NCI-H1694 treated with DMSO at 0.1 percent for 48 hours (cell line): ENCODE measurements at regions not wholly inside any gene's neighbourhood (a gene's known extent, or its start where the extent isn't known, plus 50 kb on each side); places are given as distances from the start of the nearest gene placed in this dataset.

Experiments used
- DNase-seq: peaks from one replicate; lab custom pipeline; 2025; lab: John Stamatoyannopoulos, UW

DNA sequence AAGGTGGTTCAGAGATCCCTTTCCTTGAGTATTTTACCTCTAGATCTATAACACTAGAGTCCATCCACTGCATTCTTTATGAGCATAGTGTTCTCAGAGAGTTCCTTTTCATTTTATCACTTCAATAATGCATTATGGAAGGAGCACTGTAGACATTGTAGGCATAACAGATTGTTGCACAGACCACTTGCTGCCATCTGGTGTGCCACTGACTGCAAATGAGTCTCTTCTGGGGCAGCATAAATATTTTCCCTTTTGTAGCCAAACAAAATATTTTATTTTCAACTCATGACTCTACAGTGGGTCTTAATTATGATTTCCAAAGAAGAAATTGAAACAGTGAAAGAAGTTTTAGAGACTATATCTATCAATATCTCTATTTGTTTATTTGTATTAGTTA is 290.4 kb downstream of the OLFM3 start:
- DNase-seq: no peak

DNA sequence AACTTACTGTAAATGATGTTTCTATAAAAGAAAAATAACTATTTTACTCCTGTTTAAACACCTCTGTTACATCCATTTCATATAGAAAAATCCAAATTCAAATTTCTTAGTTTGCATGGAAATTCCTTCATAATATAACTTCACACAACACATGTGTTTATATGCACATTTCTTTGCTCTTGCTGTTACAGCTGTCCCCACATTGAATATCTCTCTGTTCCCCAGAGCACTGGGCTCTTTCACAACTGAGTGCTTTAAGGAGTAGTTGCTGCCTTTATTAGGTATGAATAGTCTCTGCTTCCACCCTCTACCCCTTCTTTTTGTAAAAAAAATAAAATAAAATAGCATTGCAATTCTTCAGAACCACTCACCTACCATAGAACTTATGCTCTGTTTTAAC is 287.0 kb downstream of the OLFM3 start:
- no peak for DNase-seq

DNA sequence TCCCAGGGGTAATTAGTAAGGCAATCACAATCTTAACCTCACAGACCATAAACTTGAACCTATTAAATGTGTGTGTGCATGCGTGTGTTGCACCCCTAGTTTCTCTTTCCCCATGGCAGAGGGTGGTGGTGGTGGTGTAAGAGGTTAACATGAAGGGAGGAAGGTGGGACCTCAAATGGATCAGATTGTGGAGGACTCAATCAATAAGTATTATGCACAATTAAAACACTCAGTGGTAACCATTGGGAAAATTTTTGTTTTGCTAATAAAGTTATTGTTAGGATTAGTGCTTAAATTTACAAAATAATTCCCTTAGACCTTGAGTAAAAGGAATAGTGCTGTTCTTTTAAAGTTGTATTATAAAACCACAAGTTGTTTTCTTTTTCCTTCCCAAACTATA is 283.0 kb downstream of the OLFM3 start:
- no peak for DNase-seq

DNA sequence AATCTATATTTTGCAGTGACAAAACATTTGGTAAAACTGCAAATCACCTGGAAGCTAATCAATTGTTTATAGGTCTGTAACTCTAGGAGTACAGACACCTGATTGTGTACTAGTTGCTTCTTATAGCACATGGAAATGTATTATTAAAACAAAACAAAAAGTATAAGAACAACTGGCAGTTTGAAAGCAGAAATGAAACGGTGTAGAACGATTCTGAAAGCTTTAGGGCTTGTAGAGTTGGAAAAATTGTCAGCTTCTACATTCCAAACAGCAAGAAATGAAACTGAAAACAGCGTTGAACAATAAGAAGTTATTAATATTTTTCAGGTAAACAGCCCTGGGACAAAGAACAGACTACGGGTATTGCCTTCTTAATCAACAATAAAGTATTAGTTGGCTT is 273.3 kb downstream of the OLFM3 start:
- DNase-seq: no peak

DNA sequence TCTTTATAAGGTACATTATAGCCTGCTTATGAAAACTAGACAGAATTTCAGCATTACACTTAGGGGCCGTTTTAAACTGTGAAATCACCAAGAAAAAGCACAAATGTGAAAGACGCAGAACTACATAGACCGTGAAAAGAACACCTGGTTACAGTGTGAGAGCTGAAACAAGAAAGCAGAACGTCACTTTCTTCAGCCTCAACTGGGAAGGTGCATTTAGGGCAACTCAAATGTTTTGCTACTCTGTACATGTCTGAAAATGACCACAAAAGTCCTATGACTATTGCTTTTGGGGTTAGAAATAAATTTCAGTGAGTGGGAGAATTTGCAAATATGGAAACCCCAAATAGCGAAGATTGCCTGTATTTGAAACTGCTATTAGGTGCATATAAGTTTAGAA is 268.7 kb downstream of the OLFM3 start:
- DNase-seq: no peak

DNA sequence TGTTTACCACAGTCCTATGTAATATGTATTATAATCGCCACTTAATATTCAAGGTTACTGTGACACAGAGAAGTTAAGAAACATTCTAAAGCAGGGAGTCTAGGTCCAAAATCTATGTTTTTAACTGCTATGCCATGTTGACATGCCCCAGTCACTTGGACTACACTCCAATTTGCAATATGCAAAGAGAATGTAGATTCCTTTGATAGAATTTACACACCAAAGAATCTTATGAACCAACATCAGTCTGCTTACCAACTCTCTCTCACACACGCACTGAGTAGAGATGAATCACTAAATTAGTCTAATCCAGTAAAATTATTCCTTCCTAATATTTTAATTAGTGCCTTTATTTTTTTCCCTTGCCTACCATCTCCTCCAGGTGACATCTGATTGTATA is 266.2 kb downstream of the OLFM3 start:
- no peak for DNase-seq

DNA sequence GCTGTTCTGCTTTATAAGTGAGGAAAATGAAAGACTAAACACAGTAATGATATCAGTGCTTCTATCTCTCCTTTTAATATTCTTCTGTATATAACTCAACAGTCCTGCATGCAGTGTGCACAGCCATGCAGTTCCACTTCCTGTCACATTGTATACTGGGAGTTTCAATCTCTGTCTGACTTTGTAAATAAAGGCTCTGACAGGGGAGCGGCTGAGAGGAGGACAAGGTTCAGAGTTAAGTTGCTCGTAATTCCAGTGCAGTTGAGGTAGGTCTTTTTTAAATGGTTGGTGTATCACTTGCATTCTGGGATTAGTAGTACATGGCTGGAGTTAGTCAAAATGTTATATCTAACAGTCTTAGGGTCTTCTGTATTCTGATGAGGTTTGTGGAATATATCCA is 264.5 kb downstream of the OLFM3 start:
- no peak for DNase-seq

DNA sequence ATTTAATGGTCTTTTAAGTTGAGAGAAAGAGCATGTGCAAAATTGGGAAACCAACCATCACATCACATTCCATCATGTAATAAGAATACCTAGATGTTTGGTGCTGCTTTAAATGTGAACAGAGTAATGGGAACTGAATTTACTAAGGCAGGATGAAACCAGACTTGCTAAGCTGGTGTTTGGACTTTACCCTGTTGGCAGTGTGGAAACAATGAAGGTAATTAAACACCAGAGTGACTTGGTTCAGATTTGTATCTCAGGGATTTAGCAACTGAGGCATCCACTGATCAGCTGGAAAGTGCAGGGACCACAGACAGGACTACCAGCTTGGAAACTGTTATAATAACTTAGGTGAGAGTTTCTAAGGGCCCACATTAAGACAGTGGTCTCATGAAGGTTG is 263.4 kb downstream of the OLFM3 start:
- no peak for DNase-seq

DNA sequence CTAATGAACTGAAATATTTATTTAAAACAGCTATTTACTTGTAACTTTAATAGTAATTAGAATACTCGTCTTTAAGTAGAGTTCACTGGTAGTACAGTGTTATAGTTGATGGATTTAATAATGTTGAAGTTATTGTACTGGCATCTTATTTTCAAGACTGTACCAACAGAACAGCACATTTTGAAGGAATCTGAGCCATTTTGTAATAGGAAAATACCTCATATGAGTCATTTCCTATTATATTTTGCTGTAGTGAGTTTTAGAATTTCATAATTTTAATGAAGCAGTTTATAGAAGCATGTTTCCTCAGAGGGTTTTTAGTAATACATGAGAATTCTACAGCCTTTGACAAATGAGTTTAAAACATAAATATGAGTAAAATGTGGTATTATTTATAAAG is 258.3 kb downstream of the OLFM3 start:
- DNase-seq: no peak

DNA sequence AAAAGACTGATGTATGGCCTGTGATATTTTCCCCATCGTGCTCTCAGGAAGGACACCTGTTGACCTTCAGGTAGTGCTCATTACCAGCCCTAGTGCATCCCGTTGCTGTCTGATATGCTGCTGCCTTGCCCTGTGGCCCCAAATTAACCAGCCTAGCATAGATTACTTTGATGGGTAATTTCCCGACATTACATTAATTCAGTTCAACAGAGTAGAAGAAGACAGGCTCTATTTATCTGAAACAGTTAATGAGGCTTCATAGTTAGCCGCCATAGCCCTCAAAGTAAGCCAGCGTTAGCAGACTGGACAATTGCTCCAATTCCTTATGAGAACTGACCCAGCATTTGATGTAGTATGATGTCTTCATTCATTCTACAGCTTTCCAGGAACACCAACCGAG is 257.6 kb downstream of the OLFM3 start:
- no peak for DNase-seq

DNA sequence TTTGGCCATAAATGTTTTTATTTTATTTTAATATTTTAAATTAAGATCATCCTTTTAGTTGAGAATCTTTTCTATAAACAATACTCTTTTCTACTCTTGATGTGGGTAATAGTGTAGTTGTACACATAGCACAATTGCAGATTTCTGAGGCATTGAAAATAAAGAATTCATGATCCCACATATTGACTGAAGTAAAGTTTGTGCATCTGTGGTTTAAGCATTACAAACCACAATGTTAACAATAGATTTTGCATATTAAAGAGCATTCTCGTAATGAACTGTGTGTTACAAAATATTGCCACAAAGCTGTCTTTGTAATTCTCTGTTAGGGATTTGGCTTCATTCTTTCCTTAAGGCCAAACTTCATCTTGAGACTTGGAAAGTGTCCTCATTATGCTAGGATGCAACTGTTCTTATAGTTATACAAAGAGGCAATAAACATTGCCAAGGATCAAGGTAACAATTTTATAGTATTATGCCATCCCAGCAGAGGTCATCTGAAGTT is 256.8 kb downstream of the OLFM3 start:
- no peak for DNase-seq

DNA sequence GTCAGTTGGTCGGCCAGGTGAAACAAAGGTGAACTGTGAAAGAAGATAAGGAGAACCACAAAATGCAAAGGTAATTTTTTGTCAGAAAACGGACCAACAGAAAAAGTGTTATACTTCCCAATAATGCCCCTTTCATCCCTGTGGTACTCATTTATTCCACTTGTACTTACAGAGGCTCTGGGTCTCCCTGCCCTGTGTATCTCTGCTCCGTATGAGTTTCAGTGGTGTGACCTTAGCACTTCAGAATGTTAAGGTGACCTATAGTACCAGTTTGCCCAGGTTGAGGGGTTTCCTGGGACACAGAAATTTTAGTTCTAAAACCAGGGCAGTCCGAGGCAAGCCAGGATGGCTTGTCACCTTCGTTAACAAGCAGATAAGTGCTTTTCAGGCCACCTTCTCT is 254.8 kb downstream of the OLFM3 start:
- no peak for DNase-seq

DNA sequence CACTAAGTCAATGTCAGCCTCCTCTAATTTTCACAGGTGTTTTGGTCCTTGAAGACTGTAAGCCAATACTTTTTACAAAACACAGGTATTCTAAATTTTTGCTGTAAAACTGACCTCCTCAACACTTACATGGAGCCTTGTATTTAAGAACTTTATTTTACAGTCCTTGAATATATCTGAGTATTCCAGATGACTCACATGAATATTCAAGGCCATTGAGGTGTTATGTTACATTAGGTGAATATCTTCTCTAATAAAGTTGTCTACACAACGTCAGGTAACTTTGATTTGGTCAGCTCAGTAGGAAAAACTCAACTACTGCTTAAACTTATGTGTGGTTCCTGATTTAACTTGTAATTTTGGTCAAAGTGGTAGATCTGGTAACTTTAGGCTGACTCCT is 254.2 kb downstream of the OLFM3 start:
- DNase-seq: no peak

DNA sequence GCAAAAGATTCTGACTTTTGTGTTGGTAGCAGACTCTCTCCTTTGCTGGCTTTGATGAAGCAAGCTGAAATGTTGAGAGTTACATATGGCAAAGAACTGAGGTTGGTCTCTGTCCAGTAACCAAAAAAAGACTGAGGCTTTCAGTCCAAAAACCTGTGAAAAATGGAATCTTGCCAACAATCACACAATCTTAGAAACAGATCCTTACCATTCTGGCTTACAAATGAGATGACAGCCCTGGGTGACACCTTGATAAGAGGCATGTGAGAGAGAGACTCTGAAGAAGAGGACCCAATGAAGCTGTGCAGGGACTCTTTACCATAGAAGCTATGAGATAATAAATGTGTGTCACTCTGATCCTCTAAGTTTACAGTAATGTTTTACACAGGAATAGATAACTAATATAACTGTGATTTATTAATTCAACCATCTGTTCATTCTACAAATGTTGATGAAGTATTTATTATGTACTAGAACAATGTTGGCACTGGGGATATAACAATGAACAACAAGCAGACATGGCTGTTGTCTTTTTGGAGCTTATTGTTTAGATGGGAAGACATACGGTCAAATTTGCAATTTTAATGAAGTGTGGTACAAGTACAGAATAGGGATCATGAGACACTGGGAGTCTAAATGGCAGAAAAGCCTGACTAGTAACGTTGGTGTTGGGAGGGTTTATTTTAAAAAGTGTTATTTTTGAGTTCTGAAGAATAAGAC is 251.0 kb downstream of the OLFM3 start:
- no peak for DNase-seq

DNA sequence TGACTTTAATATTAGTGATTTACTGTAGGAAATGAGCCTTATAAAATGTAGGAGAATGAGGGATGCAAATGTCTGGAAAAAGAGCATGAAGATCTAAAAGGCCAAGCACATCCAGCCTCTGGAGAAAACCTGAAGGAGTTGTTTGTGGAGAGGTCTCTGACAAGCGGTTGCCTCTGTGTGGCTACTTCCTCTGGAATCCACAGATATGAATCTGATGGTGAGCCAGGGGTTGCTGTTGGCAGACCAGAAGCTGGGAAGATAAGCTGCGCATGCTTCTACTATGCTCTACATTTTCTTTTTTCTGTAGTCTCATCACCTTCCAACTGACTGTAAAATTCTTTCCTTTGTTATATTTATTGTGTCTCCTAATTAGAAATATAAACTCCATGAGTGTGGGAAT is 248.6 kb downstream of the OLFM3 start:
- no peak for DNase-seq
